ENCODE measurements at regions not wholly inside any gene's neighbourhood (a gene's known extent, or its start where the extent isn't known, plus 50 kb on each side); places are given as distances from the start of the nearest gene placed in this dataset.
"Not testable (repeated sequence)": the region's sequence is repeated elsewhere in the genome, so short reads cannot be mapped to it uniquely, and the experiment has no call there.

DNA sequence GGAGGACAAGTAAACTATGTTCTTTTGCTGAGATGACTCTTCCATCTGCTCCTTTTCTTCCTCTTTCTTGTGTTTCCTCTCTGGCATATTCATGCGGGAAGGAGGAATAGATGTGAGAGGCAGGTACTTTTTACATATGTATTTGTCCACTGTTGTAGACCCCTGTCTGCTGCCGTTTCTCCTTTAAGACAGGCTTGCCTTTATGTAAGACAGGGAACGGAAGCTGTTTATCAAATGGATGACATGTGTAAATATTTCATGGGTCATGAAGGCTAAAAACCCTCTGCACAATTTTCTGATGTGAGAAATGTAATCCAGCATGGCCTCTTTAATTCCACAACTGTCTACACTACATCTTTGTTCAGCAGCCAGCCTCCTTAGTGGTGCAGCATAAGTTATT lies 1525.5 kb upstream of the NUDT12 start:
- Histone ChIP-seq H3K4me3 (ENCODE audit: low read depth, low read length) (no peak overlapping the region), H3K36me3 (ENCODE audit: control insufficient read depth, insufficient read depth, low read length) (no peaks in the 10 kb centered on the region), H3K27me3 (ENCODE audit: control insufficient read depth, insufficient read depth, low read length) (no peaks in the 10 kb centered on the region)
- TF ChIP-seq CTCF (IDR thresholded peaks at IDR 0.05; ENCODE audit: insufficient read depth, low read length, poor library complexity, severe bottlenecking): no peak
- DNase-seq (ENCODE audit: low read depth): no peak

GRCh38 chr5:105057893-105058292 lies 1495.3 kb upstream of the NUDT12 start:
- Histone ChIP-seq H3K36me3 (ENCODE audit: control insufficient read depth, insufficient read depth, low read length) (no peaks in the 10 kb centered on the region), H3K4me3 (ENCODE audit: low read depth, low read length) (no peak overlapping the region), H3K27me3 (ENCODE audit: control insufficient read depth, insufficient read depth, low read length) (no peaks in the 10 kb centered on the region)
- DNase-seq (ENCODE audit: low read depth): no peak
- no peak for TF ChIP-seq CTCF (IDR thresholded peaks at IDR 0.05; ENCODE audit: insufficient read depth, low read length, poor library complexity, severe bottlenecking)

DNA sequence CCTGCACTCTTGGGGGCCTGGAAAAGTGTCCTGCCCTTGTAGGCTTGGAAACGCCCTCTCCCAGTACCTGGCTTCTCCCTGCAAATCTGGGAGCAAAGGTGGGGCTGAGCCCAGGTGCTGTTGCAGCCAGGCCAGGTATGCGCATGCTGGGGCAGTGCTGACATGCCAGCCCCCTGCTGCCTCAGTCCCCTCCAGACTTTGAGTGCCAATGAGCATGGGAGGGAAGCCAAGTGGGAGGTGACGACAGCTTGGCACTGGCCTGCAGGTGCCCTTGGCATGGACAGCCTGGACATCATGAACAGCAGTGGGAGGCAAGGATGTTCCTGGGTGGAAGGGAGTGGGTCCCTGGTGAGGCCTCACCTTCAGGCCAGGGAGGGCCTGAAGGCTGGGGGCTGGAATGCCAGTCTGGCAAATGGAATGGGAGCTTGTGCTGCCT lies 1494.4 kb upstream of the NUDT12 start:
- TF ChIP-seq CTCF (IDR thresholded peaks at IDR 0.05; ENCODE audit: insufficient read depth, low read length, poor library complexity, severe bottlenecking): no peak
- H3K27me3 ChIP-seq (ENCODE audit: control insufficient read depth, insufficient read depth, low read length): no peaks in the 10 kb centered on the region
- H3K36me3 ChIP-seq (ENCODE audit: control insufficient read depth, insufficient read depth, low read length): no peaks in the 10 kb centered on the region
- H3K4me3 ChIP-seq (ENCODE audit: low read depth, low read length): no peak overlapping the region
- DNase-seq (ENCODE audit: low read depth): no peak

GRCh38 chr5:105054406-105054805 lies 1491.8 kb upstream of the NUDT12 start:
- no peak overlapping the region for H3K4me3 ChIP-seq (ENCODE audit: low read depth, low read length)
- H3K36me3 ChIP-seq (ENCODE audit: control insufficient read depth, insufficient read depth, low read length): no peaks in the 10 kb centered on the region
- H3K27me3 ChIP-seq (ENCODE audit: control insufficient read depth, insufficient read depth, low read length): no peaks in the 10 kb centered on the region
- TF ChIP-seq CTCF (IDR thresholded peaks at IDR 0.05; ENCODE audit: insufficient read depth, low read length, poor library complexity, severe bottlenecking): no peak
- DNase-seq (ENCODE audit: low read depth): no peak

DNA sequence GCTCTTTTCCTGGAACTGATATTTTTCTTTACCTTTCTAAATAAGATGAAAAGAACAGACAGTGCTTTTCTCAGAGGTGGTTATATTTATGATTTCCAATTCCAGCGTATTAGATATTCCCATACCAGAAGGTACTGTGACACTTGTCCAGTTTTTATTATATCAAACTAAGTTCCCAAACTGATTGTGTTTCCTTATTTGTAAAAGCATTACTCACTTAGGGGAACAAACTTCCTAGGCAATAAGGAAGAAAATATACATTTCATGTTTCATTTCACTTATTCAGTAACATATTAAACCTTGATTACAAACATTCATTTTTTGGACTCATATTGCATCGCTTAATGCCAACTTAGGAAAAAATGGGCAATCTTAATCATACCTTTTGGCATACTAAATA lies 1480.0 kb upstream of the NUDT12 start:
- Histone ChIP-seq H3K27me3 (ENCODE audit: control insufficient read depth, insufficient read depth, low read length) (no peaks in the 10 kb centered on the region), H3K36me3 (ENCODE audit: control insufficient read depth, insufficient read depth, low read length) (no peaks in the 10 kb centered on the region), H3K4me3 (ENCODE audit: low read depth, low read length) (no peak overlapping the region)
- no peak for DNase-seq (ENCODE audit: low read depth)
- TF ChIP-seq CTCF (IDR thresholded peaks at IDR 0.05; ENCODE audit: insufficient read depth, low read length, poor library complexity, severe bottlenecking): no peak

DNA sequence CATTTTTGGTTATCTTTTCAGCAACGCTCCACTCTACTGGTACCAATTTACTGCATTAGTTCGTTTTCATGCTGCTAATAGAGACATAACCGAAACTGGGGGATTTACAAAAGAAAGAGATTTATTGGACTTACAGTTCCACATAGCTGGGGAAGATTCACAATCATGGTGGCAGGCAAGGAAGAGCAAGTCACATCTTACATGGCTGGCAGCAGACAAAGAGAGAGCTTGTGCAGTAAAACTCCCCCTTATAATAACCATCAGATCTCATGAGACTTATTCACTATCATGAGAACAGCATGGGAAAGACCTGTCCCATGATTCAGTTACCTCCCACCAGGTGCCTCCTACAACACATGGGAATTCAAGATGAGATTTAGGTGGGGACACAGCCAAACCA lies 1474.2 kb upstream of the NUDT12 start:
- not testable (repeated sequence) for DNase-seq (ENCODE audit: low read depth); H3K27me3 ChIP-seq (ENCODE audit: control insufficient read depth, insufficient read depth, low read length)

More for the DNA sequence above, 1474.2 kb upstream of the NUDT12 start:
- H3K4me3 ChIP-seq (ENCODE audit: low read depth, low read length); H3K36me3 ChIP-seq (ENCODE audit: control insufficient read depth, insufficient read depth, low read length): not testable (repeated sequence)
